Activated B cell treated with CpG ODN at 0.5 μM for 24 hours (primary cell): ENCODE measurements at regions not wholly inside any gene's neighbourhood (a gene's known extent, or its start where the extent isn't known, plus 50 kb on each side); places are given as distances from the start of the nearest gene placed in this dataset.

Source experiments
- ATAC-seq: fragments of 200-7000 bp; cut with Tn5 transposase; one replicate; pipeline ENCODE4 v1.10.0; 2021; ENCODE audit warnings: low read depth, mild to moderate bottlenecking, moderate library complexity
- CTCF ChIA-PET: fragments of 350-600 bp; sonication (Branson Sonifier 250); formaldehyde crosslinking; loops from one replicate; lab custom pipeline; 2021; ENCODE audit warnings: antibody characterized with exemption; lab: Charles Lee
- POLR2A ChIA-PET: fragments of 350-600 bp; sonication (Branson Sonifier 250); formaldehyde crosslinking; loops from one replicate; lab custom pipeline; 2021; ENCODE audit warnings: antibody characterized with exemption; lab: Charles Lee
- DNase-seq: peaks from one replicate; pipeline ENCODE4 v3.0.0; 2022
- H3K27ac Mint-ChIP-seq: one replicate; pipeline ENCODE4 v1.8.0; 2020; ENCODE audit warnings: mixed read lengths
- H3K27me3 Mint-ChIP-seq: one replicate; pipeline ENCODE4 v1.8.0; 2021; ENCODE audit warnings: mixed read lengths
- H3K36me3 Mint-ChIP-seq: one replicate; pipeline ENCODE4 v1.8.0; 2021; ENCODE audit warnings: low read depth, mixed read lengths
- H3K4me1 Mint-ChIP-seq: one replicate; pipeline ENCODE4 v1.8.0; 2021; ENCODE audit warnings: mixed read lengths
- H3K4me3 Mint-ChIP-seq: one replicate; pipeline ENCODE4 v1.8.0; 2020; ENCODE audit warnings: mild to moderate bottlenecking, mixed read lengths
- H3K9me3 Mint-ChIP-seq: one replicate; pipeline ENCODE4 v1.8.0; 2020; ENCODE audit warnings: mixed read lengths
- intact Hi-C: fragments of 100-400 bp; cut with micrococcal nuclease; formaldehyde crosslinking; loops from one replicate; pipeline ENCODE4 v1.15.1; 2024
- TF ChIP-seq, protein P1 (sequence below): fragments of 200-600 bp; IDR thresholded peaks from one replicate; pipeline ENCODE4 v1.8.0; 2022; ENCODE audit warnings: antibody characterized with exemption, mild to moderate bottlenecking

DNA sequence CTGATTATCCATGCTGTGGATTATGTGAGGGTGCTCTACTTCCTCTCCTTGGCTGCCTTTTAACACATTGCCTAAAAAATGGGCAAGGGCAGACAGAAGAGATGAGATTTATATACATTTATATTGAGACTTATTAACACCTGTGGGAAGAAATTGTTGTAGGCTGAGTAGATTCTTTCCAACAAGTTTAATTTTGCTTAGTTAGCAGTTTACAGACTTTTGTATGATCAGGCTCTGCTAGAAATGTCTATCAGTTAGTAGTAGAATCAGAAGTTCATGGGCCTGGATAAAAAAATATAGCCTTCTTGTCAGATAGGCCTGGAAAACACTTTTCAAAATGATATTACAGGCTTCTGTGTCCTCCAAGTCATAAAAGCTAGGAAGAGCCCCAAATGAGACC is 111.3 kb upstream of the LEF1 start:
- H3K4me3 Mint-ChIP-seq = no peak overlapping the region
- POLR2A ChIA-PET = no interaction called here
- CTCF ChIA-PET = no interaction called here

DNA sequence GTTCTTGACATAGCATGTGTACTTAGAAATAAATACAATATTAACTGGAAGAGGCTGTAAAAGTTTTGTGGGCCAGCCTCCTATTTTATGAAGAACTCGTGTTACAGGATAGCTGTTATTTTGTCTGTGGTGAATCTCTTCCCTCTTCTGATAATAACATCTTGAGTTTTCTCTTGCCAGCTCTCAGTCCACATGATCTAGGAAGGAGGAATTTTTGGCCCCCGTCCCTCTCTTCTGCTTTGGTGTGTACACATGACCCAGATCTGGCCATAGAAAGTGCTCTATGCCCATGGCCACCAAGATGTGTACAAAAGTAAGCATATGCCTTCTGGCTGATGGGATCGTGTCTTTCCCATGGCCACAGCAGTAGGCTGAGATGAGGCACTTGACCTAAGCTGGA is 108.0 kb upstream of the LEF1 start:
- no peaks in the 10 kb centered on the region for H3K36me3 Mint-ChIP-seq
- TF ChIP-seq, protein P1, sequence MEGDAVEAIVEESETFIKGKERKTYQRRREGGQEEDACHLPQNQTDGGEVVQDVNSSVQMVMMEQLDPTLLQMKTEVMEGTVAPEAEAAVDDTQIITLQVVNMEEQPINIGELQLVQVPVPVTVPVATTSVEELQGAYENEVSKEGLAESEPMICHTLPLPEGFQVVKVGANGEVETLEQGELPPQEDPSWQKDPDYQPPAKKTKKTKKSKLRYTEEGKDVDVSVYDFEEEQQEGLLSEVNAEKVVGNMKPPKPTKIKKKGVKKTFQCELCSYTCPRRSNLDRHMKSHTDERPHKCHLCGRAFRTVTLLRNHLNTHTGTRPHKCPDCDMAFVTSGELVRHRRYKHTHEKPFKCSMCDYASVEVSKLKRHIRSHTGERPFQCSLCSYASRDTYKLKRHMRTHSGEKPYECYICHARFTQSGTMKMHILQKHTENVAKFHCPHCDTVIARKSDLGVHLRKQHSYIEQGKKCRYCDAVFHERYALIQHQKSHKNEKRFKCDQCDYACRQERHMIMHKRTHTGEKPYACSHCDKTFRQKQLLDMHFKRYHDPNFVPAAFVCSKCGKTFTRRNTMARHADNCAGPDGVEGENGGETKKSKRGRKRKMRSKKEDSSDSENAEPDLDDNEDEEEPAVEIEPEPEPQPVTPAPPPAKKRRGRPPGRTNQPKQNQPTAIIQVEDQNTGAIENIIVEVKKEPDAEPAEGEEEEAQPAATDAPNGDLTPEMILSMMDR = no peak
- CTCF ChIA-PET = no interaction called here
- no peak overlapping the region for H3K27ac Mint-ChIP-seq
- intact Hi-C loops = no loop called here
- ATAC-seq (no peak), DNase-seq (no peak)
- H3K9me3 Mint-ChIP-seq = no peaks in the 10 kb centered on the region
- no peaks in the 10 kb centered on the region for H3K27me3 Mint-ChIP-seq
- H3K4me1 Mint-ChIP-seq = no peaks in the 10 kb centered on the region
- POLR2A ChIA-PET = no interaction called here
- H3K4me3 Mint-ChIP-seq = no peak overlapping the region

More for the DNA sequence above, 111.3 kb upstream of the LEF1 start:
- Mint-ChIP-seq H3K27me3 (no peaks in the 10 kb centered on the region), H3K9me3 (no peaks in the 10 kb centered on the region), H3K4me1 (no peaks in the 10 kb centered on the region), H3K36me3 (no peaks in the 10 kb centered on the region), H3K27ac (no peak overlapping the region)
- DNase-seq = no peak
- ATAC-seq = no peak
- intact Hi-C loops = no loop called here
- TF ChIP-seq, protein P1 = no peak

DNA sequence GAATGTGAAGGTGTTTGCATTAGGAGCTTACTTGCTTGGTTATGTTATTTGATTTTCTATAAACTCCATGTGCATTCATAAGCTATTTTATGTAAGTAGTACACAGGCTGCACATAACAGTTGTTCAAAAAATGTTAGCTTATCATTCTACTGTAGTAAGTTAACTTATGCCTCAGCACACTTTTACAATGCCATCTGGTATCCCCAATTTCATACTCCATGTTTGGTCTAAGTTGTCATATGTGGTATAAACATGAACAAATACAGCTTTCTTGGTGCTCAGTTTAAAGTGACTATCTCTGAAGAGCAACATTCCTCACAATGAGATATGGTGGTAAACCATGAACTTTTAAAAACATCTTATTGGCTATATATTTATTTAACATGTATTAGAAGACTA is 104.3 kb upstream of the LEF1 start:
- intact Hi-C loops = no loop called here
- no peak for ATAC-seq
- TF ChIP-seq, protein P1 = no peak

DNA sequence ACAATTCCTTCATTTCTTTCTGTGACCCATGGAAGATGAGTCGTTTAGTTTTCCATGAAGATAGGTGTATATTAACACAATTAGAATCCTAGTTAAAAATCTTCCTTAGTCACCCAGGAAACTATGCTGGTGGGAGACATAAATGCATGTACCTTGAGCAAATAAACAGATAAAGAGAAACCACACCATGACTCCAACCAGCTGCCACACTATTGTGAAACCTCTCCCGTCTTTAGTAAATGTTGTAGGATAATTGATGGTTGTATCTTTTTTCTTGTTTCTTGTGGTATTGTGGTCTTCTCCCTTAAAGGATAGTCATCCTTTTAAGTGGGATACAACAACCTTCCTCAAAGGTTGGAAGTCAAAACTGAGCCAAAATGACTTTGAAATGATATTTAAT is 103.8 kb upstream of the LEF1 start:
- ChIA-PET CTCF (no interaction called here), POLR2A (no interaction called here)
- intact Hi-C loops = no loop called here
- H3K9me3 Mint-ChIP-seq = no peaks in the 10 kb centered on the region
- ATAC-seq (no peak), DNase-seq (no peak)
- TF ChIP-seq, protein P1 = no peak
- no peaks in the 10 kb centered on the region for H3K4me1 Mint-ChIP-seq
- H3K36me3 Mint-ChIP-seq = no peaks in the 10 kb centered on the region
- no peak overlapping the region for H3K4me3 Mint-ChIP-seq
- H3K27ac Mint-ChIP-seq = no peak overlapping the region
- no peaks in the 10 kb centered on the region for H3K27me3 Mint-ChIP-seq

More for the DNA sequence above, 104.3 kb upstream of the LEF1 start:
- Mint-ChIP-seq H3K4me1 (no peaks in the 10 kb centered on the region), H3K4me3 (no peak overlapping the region), H3K27me3 (no peaks in the 10 kb centered on the region), H3K9me3 (no peaks in the 10 kb centered on the region), H3K27ac (no peak overlapping the region), H3K36me3 (no peaks in the 10 kb centered on the region)
- ChIA-PET POLR2A (no interaction called here), CTCF (no interaction called here)
- DNase-seq = no peak

DNA sequence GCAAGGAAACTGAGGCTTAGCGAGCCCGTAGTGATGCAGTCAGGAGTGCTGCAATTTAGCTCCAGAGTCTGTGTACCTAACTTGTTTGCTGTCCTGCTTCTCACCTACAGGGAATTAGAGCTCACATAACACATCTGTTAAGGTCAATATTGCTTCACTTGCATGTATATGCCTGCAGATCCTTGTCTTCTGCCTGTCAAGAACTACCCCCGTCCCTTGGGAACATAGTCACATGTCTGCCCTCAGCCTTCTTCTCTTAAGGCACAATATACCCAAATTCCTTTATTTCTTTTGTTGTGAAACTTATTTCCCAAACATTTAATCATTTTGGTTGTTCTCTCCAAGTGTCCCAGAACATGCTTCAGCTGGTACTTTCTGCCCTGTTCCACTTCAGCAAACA is 103.3 kb upstream of the LEF1 start:
- Mint-ChIP-seq H3K27ac (no peak overlapping the region), H3K9me3 (no peaks in the 10 kb centered on the region), H3K4me3 (no peak overlapping the region), H3K4me1 (no peaks in the 10 kb centered on the region), H3K36me3 (no peaks in the 10 kb centered on the region), H3K27me3 (no peaks in the 10 kb centered on the region)
- CTCF ChIA-PET = no interaction called here
- ATAC-seq (no peak), DNase-seq (no peak)
- intact Hi-C loops = no loop called here
- POLR2A ChIA-PET = no interaction called here
- TF ChIP-seq, protein P1 = no peak
